ENCODE measurements at regions not wholly inside any gene's neighbourhood (a gene's known extent, or its start where the extent isn't known, plus 50 kb on each side); places are given as distances from the start of the nearest gene placed in this dataset.
"Not testable (repeated sequence)": the region's sequence is repeated elsewhere in the genome, so short reads cannot be mapped to it uniquely, and the experiment has no call there.

GRCh38 chr12:91717804-91718203 is 427.8 kb downstream of the BTG1 start:
- DNase-seq, result no peak

DNA sequence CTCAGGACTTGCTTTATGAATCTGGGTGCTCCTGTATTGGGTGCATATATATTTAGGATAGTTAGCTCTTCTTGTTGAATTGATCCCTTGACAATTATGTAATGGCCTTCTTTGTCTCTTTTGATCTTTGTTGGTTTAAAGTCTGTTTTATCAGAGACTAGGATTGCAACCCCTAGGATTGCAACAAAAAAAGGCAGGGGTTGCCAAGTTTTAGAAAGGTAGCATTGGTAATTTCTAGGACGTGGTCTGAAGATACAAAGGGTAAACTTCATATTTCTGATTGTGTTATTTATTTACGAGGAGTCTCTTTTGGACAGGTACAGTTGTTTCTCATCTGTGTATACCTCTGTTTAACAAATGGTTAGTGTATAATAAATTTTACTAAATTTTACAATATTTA is 433.7 kb downstream of the BTG1 start:
- DNase-seq, result not testable (repeated sequence)

DNA sequence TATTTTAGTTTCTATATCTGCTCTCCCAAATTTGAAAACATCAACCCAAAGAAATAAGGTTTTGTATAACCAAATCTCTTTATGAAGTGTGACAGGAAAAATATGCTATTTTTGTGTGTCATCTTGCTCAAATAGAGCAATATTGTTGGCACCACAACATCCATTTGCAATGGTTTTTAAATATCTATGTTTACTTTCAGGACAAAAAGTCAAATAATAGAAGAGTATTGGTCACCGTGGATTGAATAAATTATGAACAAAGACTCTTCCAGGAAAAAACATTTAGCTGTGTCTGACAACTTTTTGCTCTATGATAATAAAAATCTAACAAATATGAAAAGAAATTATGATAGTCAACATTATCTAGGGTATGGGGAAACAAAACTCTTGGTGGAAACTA is 439.2 kb downstream of the BTG1 start:
- no peak for DNase-seq

DNA sequence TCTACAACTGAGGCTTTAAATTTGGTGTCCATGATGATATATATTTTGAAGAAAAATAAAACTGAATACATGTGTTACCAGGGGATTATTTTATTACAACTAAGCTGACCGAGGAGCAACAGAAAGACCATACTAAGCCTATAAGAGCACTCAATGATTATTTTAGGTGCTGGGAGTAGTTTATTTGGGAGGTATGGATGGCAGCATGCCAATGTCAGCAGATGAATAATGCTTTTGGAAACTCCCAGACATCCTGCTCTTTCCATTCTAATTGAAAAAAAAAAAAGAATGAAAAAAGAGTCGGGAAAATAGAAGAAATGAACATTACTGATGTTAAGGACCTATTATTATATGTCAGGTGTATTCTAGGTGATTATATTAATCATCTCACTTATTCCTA is 441.2 kb downstream of the BTG1 start:
- DNase-seq, result no peak

- DNase-seq, result no peak
These were observed 442.0 kb downstream of the BTG1 start for GRCh38 chr12:91703491-91704283.

GRCh38 chr12:91702843-91703425 is 442.7 kb downstream of the BTG1 start:
- DNase-seq, result no peak

DNA sequence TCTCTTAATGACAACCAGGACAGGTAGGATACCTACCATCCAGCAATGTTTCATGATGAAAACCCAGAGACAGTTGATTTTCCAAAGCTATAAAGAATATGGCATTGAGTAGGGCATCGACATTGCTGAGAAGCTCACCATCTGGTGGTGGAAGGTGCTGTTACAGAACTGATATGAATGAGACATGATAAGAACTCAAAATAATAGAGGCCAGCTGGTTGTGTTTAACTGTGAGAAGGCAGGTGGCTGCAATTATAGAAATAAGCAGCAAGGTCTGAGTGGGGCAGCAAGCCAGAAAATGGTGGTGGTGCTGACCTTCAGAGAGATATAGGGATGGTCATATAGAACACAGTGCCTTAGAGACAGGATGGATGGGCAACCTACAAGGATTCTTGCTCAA is 449.7 kb downstream of the BTG1 start:
- DNase-seq, result no peak

DNA sequence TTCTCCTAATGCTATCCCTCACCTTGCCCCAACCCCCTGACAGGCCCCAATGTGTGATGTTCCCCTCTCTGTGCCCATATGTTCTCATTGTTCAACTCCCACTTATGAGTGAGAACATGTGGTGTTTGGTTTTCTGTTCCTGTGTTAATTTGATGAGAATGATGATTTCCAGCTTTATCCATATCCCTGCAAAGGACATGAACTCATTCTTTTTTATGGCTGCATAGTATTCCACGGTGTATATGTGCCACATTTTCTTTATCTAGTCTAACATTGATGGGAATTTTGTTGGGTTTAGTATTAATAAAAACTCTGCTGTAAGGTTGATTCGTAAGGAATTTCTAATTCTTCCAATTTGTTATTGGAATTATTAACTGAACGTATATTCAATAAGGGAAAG is 450.2 kb downstream of the BTG1 start:
- DNase-seq, result not testable (repeated sequence)

DNA sequence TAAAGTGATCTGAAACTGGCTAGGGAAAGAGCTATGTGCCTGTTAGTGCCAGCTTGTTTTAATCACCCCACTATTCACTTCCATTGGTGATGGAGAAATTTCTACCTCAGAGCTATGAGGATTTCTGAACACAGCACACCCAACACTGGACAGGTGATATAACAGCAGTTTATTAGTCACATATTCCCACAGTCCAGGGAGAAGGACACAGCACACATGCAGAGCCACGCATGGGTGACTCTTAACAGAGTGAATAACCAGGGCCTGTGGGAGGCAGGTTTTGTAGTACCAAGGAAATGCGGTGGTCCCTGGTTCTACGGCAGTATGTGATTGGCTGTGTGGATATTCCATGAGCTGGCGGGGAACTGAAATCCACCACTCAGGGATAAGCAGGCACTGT is 455.1 kb downstream of the BTG1 start:
- DNase-seq, result no peak

GRCh38 chr12:91687052-91688017 is 458.3 kb downstream of the BTG1 start:
- no peak for DNase-seq

- no peak for DNase-seq
These were observed 459.7 kb downstream of the BTG1 start for GRCh38 chr12:91685917-91686316.

- no peak for DNase-seq
These were observed 463.9 kb downstream of the BTG1 start for GRCh38 chr12:91681751-91682150.

GRCh38 chr12:91680864-91681263 is 464.8 kb downstream of the BTG1 start:
- DNase-seq, result no peak

- DNase-seq, result no peak
These were observed 468.1 kb downstream of the BTG1 start for GRCh38 chr12:91677556-91677955.

DNA sequence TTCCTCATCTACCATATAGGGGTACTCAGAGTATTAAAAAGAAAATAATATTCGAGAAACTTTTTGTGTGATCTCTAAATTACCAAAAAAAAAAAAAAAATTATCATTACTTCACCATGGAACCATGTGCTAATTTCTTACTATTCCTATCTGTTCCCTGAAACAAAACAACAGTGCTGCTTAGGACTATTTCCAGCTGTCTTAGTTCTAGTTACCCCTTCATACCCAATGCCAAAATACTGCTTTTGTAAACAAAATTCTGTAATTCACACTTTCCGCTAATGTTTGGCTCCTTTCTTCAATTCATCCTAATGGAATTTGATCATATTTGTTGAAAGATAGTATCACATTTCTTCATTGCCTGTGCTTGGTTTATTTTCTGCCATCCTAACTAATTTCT is 470.2 kb downstream of the BTG1 start:
- DNase-seq, result no peak

DNA sequence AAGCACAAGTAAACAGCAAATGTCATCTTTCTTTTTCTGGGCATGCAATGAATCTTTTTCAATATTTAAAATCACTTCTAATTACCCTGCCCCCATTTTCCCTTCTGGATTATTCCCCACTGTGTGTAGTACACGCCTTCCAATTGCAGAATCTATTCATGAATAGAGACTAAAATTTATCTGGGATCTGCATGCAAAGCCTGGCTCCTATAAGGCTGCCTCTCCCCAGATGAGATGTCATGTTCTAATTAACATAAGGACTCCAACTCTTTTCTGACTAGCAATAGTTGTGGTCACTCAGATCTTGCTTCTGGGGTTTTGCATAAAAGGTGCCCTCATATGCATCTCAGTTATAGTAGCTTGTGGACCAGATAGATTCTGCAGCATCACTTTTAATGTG is 473.5 kb downstream of the BTG1 start:
- DNase-seq, result no peak

DNA sequence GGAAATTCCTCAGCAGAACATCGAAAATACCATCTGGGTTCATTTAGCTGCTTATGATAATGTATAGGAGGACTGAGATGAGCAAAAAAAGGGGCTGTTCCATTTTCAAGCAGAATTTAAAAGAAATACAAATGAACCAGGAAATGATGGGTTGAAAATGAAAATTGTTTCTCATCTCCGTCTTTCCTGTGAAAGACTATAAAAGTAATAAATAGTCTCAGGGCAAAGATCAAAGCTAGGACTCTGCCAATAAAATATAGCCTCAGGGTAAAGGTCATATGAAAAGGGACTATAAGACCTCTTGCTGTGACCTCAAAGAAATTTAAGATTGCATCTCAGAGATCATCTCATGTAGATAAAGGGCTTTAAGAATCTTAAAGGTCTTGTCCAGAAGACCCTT is 478.0 kb downstream of the BTG1 start:
- no peak for DNase-seq

DNA sequence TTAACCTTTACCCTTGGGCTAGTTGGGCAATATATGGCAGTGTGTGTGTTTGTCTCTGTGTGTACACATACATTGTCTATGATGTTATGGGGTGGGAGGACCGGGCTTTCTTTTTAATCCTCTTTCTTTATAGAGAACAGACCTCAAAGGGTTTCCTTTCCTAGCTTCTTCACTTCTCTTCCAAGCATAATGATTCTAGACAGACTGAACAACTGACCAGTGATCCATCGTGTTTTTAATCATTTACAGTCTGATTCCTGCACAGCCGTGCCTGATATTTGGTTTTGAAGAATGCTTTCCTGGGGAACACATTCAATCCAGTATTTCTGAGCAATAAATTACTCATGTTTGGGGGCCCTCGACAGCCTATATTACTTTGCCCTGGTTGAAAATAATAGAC is 481.1 kb upstream of the DCN start:
- DNase-seq, result no peak

- DNase-seq, result no peak
These were observed 480.7 kb upstream of the DCN start for GRCh38 chr12:91663310-91663709.

- no peak for DNase-seq
These were observed 479.4 kb upstream of the DCN start for GRCh38 chr12:91662021-91662420.

GRCh38 chr12:91657032-91657431 is 474.4 kb upstream of the DCN start:
- DNase-seq, result no peak

- DNase-seq, result no peak
These were observed 473.3 kb upstream of the DCN start for GRCh38 chr12:91655966-91656365.

DNA sequence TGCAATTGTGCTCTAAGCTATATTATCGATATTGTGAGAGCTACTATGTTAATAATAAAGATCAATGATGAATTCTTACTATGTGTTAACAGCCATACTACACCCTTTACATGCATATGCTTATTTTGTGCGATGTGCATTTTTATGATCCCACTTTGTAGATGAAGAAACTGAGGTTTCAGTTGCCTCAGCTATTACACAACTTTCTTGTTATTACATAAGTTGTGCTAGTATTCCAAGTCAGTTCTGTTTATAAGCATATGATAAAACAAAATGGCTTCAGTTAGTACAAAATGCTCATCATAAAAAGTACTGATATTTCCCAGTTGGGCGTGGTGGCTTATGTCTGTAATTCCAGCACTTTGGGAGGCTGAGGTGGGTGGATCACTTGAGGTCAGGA is 471.5 kb upstream of the DCN start:
- no peak for DNase-seq

DNA sequence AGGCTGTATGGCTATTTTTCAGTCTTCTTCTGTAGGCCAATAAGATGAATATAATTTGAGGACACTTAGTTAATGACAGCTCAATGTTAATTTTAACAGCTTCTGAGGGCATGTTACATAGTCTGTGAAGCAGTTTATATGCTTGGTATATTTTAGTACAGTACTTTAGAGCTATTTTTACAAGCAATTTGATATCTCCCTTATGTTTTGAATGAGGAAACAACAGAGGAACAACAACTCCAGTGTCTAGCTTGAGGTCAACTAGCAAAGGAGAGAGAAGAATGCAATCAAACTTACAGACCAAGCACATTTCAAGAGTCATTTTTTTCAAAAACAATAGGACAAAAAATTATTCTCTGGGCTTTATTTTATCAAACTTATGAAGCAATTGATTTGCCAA is 469.1 kb upstream of the DCN start:
- DNase-seq, result no peak

All from stimulated activated naive CD4-positive, alpha-beta T cell treated with Interleukin-2 at 50 U/mL for 16 hours (primary cell).